ENCODE measurements at regions not wholly inside any gene's neighbourhood (a gene's known extent, or its start where the extent isn't known, plus 50 kb on each side); places are given as distances from the start of the nearest gene placed in this dataset.

- DNase-seq = no peak
Measured at GRCh38 chr17:55580596-55581133, 69.4 kb upstream of the SMIM36 start.

GRCh38 chr17:55577687-55578086 lies 66.4 kb upstream of the SMIM36 start:
- DNase-seq = peak; percentile 78

- peak; percentile 76 for DNase-seq
Measured at GRCh38 chr17:55576996-55577586, 65.8 kb upstream of the SMIM36 start.

- no peak for DNase-seq
Measured at GRCh38 chr17:55576237-55576995, 65.2 kb upstream of the SMIM36 start.

- DNase-seq = no peak
Measured at GRCh38 chr17:55575058-55575636, 63.9 kb upstream of the SMIM36 start.

- no peak for DNase-seq
Measured at GRCh38 chr17:55572599-55572998, 61.3 kb upstream of the SMIM36 start.

GRCh38 chr17:55572139-55572538 lies 60.9 kb upstream of the SMIM36 start:
- DNase-seq = no peak

- no peak for DNase-seq
Measured at GRCh38 chr17:55571095-55571494, 59.8 kb upstream of the SMIM36 start.

GRCh38 chr17:55570391-55570790 lies 59.1 kb upstream of the SMIM36 start:
- no peak for DNase-seq

GRCh38 chr17:55567240-55568214 lies 56.3 kb upstream of the SMIM36 start:
- DNase-seq = no peak

- DNase-seq = no peak
Measured at GRCh38 chr17:55564081-55564480, 52.8 kb upstream of the SMIM36 start.

GRCh38 chr17:55563363-55563762 lies 52.1 kb upstream of the SMIM36 start:
- no peak for DNase-seq

GRCh38 chr17:55561973-55562495 lies 50.8 kb upstream of the SMIM36 start:
- no peak for DNase-seq

- DNase-seq = no peak
Measured at GRCh38 chr17:55561316-55561972, 50.2 kb upstream of the SMIM36 start.
